ENCODE measurements at regions not wholly inside any gene's neighbourhood (a gene's known extent, or its start where the extent isn't known, plus 50 kb on each side); places are given as distances from the start of the nearest gene placed in this dataset.

GRCh38 chr10:128573986-128574385 is 447.8 kb upstream of the MKI67 start:
- TF ChIP-seq, protein P1, sequence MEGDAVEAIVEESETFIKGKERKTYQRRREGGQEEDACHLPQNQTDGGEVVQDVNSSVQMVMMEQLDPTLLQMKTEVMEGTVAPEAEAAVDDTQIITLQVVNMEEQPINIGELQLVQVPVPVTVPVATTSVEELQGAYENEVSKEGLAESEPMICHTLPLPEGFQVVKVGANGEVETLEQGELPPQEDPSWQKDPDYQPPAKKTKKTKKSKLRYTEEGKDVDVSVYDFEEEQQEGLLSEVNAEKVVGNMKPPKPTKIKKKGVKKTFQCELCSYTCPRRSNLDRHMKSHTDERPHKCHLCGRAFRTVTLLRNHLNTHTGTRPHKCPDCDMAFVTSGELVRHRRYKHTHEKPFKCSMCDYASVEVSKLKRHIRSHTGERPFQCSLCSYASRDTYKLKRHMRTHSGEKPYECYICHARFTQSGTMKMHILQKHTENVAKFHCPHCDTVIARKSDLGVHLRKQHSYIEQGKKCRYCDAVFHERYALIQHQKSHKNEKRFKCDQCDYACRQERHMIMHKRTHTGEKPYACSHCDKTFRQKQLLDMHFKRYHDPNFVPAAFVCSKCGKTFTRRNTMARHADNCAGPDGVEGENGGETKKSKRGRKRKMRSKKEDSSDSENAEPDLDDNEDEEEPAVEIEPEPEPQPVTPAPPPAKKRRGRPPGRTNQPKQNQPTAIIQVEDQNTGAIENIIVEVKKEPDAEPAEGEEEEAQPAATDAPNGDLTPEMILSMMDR (IDR thresholded peaks at IDR 0.05 in 2 of 3, conservative IDR thresholded peaks at IDR 0.05 in 1 of 3; ENCODE audit: borderline replicate concordance in 1 of 3, insufficient read depth in 1 of 3, low read depth in 2 of 3, low read length in 2 of 3): no peak
- TF ChIP-seq RAD21 (IDR thresholded peaks at IDR 0.05; ENCODE audit: low read depth): no peak
- TF ChIP-seq POLR2AphosphoS5 (IDR thresholded peaks at IDR 0.05; ENCODE audit: low read depth, low read length): no peak
- TF ChIP-seq REST (IDR thresholded peaks at IDR 0.05; ENCODE audit: low read depth): no peak
- TF ChIP-seq POLR2A (IDR thresholded peaks at IDR 0.05; ENCODE audit: borderline replicate concordance, extremely low read depth, insufficient read depth, insufficient read length): no peak
- TF ChIP-seq, protein P2, sequence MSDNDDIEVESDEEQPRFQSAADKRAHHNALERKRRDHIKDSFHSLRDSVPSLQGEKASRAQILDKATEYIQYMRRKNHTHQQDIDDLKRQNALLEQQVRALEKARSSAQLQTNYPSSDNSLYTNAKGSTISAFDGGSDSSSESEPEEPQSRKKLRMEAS (IDR thresholded peaks at IDR 0.05): no peak
- no peak for TF ChIP-seq EGR1 (IDR thresholded peaks at IDR 0.05; ENCODE audit: low read depth)
- TF ChIP-seq, protein P3, sequence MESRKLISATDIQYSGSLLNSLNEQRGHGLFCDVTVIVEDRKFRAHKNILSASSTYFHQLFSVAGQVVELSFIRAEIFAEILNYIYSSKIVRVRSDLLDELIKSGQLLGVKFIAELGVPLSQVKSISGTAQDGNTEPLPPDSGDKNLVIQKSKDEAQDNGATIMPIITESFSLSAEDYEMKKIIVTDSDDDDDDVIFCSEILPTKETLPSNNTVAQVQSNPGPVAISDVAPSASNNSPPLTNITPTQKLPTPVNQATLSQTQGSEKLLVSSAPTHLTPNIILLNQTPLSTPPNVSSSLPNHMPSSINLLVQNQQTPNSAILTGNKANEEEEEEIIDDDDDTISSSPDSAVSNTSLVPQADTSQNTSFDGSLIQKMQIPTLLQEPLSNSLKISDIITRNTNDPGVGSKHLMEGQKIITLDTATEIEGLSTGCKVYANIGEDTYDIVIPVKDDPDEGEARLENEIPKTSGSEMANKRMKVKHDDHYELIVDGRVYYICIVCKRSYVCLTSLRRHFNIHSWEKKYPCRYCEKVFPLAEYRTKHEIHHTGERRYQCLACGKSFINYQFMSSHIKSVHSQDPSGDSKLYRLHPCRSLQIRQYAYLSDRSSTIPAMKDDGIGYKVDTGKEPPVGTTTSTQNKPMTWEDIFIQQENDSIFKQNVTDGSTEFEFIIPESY (IDR thresholded peaks at IDR 0.05; ENCODE audit: extremely low read depth, insufficient replicate concordance, low read length): no peak
- no peak for TF ChIP-seq TCF7L2 (IDR thresholded peaks at IDR 0.05; ENCODE audit: borderline replicate concordance, extremely low read depth, insufficient read depth, insufficient read length)
- no peak for TF ChIP-seq ATF3 (IDR thresholded peaks at IDR 0.05)
- TF ChIP-seq SP1 (IDR thresholded peaks at IDR 0.05; ENCODE audit: low read depth): no peak
- no peak for TF ChIP-seq YY1 (IDR thresholded peaks at IDR 0.05; ENCODE audit: extremely low read depth, insufficient replicate concordance, low read depth, low read length)
- TF ChIP-seq ZFX (IDR thresholded peaks at IDR 0.05): no peak
